SK-N-SH treated with all-trans-retinoic acid at 6 μM for 48 hours (cell line): ENCODE measurements at regions not wholly inside any gene's neighbourhood (a gene's known extent, or its start where the extent isn't known, plus 50 kb on each side); places are given as distances from the start of the nearest gene placed in this dataset.

ENCODE experiments used
- ISL1 ChIP-seq: fragments of 250-450 bp; sonication (Bioruptor Pico); IDR thresholded peaks from 2 replicates; pipeline ENCODE4 v2.1.2; 2022; ENCODE audit warnings: mild to moderate bottlenecking, moderate library complexity
- ZFP30 ChIP-seq: fragments of 450-650 bp; formaldehyde crosslinking; IDR thresholded peaks from 2 replicates; pipeline ENCODE4 v1.5.0; 2022; ENCODE audit warnings: mild to moderate bottlenecking, moderate library complexity
- TF ChIP-seq, protein P1 (sequence below): fragments of 250-450 bp; sonication (Bioruptor Pico); IDR thresholded peaks from 2 replicates; pipeline ENCODE4 v1.5.1; 2020; ENCODE audit warnings: low read depth, mild to moderate bottlenecking, moderate library complexity

DNA sequence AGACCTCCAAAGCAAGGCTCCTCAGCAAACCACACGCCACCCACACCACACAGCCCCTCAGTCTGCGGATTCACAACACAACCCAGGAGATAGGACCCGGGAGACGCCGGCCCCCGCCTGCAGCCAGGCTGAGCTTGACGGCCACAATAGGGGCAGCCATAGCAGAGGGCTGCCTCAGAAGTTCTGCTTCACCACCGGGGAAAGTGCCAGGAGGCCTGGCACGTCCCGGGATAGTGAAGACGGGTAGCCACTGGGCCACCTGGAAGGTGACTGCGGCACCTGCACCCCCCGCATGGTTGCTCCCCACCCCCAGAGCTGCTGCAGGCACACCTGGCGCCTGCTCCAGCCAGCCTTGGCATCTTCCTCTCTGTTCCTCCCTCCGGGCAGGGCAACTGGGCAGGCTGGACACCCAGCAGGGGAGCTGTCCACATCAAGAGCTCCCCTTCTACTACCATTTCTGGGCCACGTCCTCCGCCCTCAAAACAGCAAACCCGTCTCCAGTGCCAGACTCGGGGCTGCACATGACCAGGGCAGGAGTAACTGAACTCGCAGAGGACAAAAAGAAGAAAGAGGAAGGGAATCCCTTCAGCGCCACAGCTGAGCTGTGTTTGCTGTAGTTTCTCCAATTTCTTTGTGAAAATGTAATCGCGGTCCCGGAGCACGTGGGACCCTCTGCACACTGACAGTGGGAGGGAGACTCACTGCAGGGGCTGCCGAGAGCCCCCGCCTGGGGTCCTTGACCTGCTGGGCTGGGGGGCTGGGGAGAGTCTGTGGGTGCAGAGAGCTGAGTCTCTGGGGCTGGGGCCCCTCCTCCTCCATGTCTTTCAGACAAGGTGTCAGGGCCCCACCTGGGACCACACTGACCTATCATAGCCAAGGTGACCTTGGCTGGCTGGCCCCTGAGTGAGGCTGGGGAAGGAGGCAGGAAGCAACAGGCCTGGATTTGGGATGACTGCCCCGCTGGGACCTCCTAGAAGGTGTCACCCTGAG, 74.2 kb upstream of the C14orf180 start:
- TF ChIP-seq, protein P1, sequence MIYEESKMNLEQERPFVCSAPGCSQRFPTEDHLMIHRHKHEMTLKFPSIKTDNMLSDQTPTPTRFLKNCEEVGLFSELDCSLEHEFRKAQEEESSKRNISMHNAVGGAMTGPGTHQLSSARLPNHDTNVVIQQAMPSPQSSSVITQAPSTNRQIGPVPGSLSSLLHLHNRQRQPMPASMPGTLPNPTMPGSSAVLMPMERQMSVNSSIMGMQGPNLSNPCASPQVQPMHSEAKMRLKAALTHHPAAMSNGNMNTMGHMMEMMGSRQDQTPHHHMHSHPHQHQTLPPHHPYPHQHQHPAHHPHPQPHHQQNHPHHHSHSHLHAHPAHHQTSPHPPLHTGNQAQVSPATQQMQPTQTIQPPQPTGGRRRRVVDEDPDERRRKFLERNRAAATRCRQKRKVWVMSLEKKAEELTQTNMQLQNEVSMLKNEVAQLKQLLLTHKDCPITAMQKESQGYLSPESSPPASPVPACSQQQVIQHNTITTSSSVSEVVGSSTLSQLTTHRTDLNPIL (CRISPR knock-in tag): no peak
- TF ChIP-seq ZFP30: no peak
- no peak for TF ChIP-seq ISL1 (CRISPR knock-in tag)
